ENCODE measurements at regions not wholly inside any gene's neighbourhood (a gene's known extent, or its start where the extent isn't known, plus 50 kb on each side); places are given as distances from the start of the nearest gene placed in this dataset.
"Not testable (repeated sequence)": the region's sequence is repeated elsewhere in the genome, so short reads cannot be mapped to it uniquely, and the experiment has no call there.

GRCh38 chr6:56734335-56734734, 91.6 kb upstream of the DST start:
- peaks cover 9% of the 10 kb centered on the region; the same call in 1 of the 2 replicates for H3K36me3 ChIP-seq (ENCODE audit: insufficient read depth, low read depth, low read length)
- H3K4me1 ChIP-seq (ENCODE audit: insufficient read depth, low read length) = no peaks in the 10 kb centered on the region
- no peak overlapping the region for H3K9ac ChIP-seq (ENCODE audit: low read depth, low read length)
- H3K27me3 ChIP-seq (ENCODE audit: insufficient read depth, low read length) = no peaks in the 10 kb centered on the region
- H3K4me3 ChIP-seq (ENCODE audit: low read length) = no peak overlapping the region
- H3K9me3 ChIP-seq (ENCODE audit: insufficient read depth, low read depth, low read length) = no peaks in the 10 kb centered on the region
- no peak overlapping the region for H3K27ac ChIP-seq (ENCODE audit: low read length)

GRCh38 chr6:56733211-56733697, 90.6 kb upstream of the DST start:
- peaks cover 9% of the 10 kb centered on the region; the same call in 1 of the 2 replicates for H3K36me3 ChIP-seq (ENCODE audit: insufficient read depth, low read depth, low read length)
- no peaks in the 10 kb centered on the region for H3K27me3 ChIP-seq (ENCODE audit: insufficient read depth, low read length)
- no peaks in the 10 kb centered on the region for H3K4me1 ChIP-seq (ENCODE audit: insufficient read depth, low read length)
- no peaks in the 10 kb centered on the region for H3K9me3 ChIP-seq (ENCODE audit: insufficient read depth, low read depth, low read length)
- no peak overlapping the region for H3K9ac ChIP-seq (ENCODE audit: low read depth, low read length)
- no peak overlapping the region for H3K4me3 ChIP-seq (ENCODE audit: low read length)
- peak overlapping the region; percentile 5 for H3K27ac ChIP-seq (ENCODE audit: low read length)

GRCh38 chr6:56732517-56732916, 89.8 kb upstream of the DST start:
- H3K27ac ChIP-seq (ENCODE audit: low read length) = peak overlapping the region; percentile 5
- H3K4me1 ChIP-seq (ENCODE audit: insufficient read depth, low read length) = peaks cover 5% of the 10 kb centered on the region; the same call in 1 of the 2 replicates
- no peak overlapping the region for H3K4me3 ChIP-seq (ENCODE audit: low read length)
- no peaks in the 10 kb centered on the region for H3K9me3 ChIP-seq (ENCODE audit: insufficient read depth, low read depth, low read length)
- H3K36me3 ChIP-seq (ENCODE audit: insufficient read depth, low read depth, low read length) = peaks cover 9% of the 10 kb centered on the region; the same call in 1 of the 2 replicates
- no peaks in the 10 kb centered on the region for H3K27me3 ChIP-seq (ENCODE audit: insufficient read depth, low read length)
- H3K9ac ChIP-seq (ENCODE audit: low read depth, low read length) = no peak overlapping the region

- Histone ChIP-seq H3K9ac (ENCODE audit: low read depth, low read length) (no peak overlapping the region), H3K36me3 (ENCODE audit: insufficient read depth, low read depth, low read length) (peaks cover 9% of the 10 kb centered on the region; the same call in 1 of the 2 replicates), H3K27ac (ENCODE audit: low read length) (no peak overlapping the region), H3K4me3 (ENCODE audit: low read length) (no peak overlapping the region), H3K4me1 (ENCODE audit: insufficient read depth, low read length) (peaks cover 21% of the 10 kb centered on the region), H3K9me3 (ENCODE audit: insufficient read depth, low read depth, low read length) (no peaks in the 10 kb centered on the region), H3K27me3 (ENCODE audit: insufficient read depth, low read length) (no peaks in the 10 kb centered on the region)
Measured at GRCh38 chr6:56730663-56731529, 88.2 kb upstream of the DST start.

GRCh38 chr6:56729719-56730118, 87.0 kb upstream of the DST start:
- peaks cover 9% of the 10 kb centered on the region; the same call in 1 of the 2 replicates for H3K36me3 ChIP-seq (ENCODE audit: insufficient read depth, low read depth, low read length)
- H3K27me3 ChIP-seq (ENCODE audit: insufficient read depth, low read length) = no peaks in the 10 kb centered on the region
- H3K27ac ChIP-seq (ENCODE audit: low read length) = no peak overlapping the region
- H3K9ac ChIP-seq (ENCODE audit: low read depth, low read length) = no peak overlapping the region
- no peaks in the 10 kb centered on the region for H3K9me3 ChIP-seq (ENCODE audit: insufficient read depth, low read depth, low read length)
- H3K4me1 ChIP-seq (ENCODE audit: insufficient read depth, low read length) = peaks cover 33% of the 10 kb centered on the region
- no peak overlapping the region for H3K4me3 ChIP-seq (ENCODE audit: low read length)

- H3K4me3 ChIP-seq (ENCODE audit: low read length); H3K36me3 ChIP-seq (ENCODE audit: insufficient read depth, low read depth, low read length); H3K27me3 ChIP-seq (ENCODE audit: insufficient read depth, low read length); H3K9ac ChIP-seq (ENCODE audit: low read depth, low read length); H3K27ac ChIP-seq (ENCODE audit: low read length); H3K9me3 ChIP-seq (ENCODE audit: insufficient read depth, low read depth, low read length): not testable (repeated sequence)
- H3K4me1 ChIP-seq (ENCODE audit: insufficient read depth, low read length) = peaks cover 37% of the 10 kb centered on the region
Measured at GRCh38 chr6:56729166-56729565, 86.5 kb upstream of the DST start.

GRCh38 chr6:56727097-56727850, 84.6 kb upstream of the DST start:
- no peaks in the 10 kb centered on the region for H3K27me3 ChIP-seq (ENCODE audit: insufficient read depth, low read length)
- H3K9ac ChIP-seq (ENCODE audit: low read depth, low read length) = no peak overlapping the region
- H3K9me3 ChIP-seq (ENCODE audit: insufficient read depth, low read depth, low read length) = no peaks in the 10 kb centered on the region
- H3K4me3 ChIP-seq (ENCODE audit: low read length) = peak overlapping the region; percentile 18; the same call in 1 of the 2 replicates
- H3K27ac ChIP-seq (ENCODE audit: low read length) = peak overlapping the region; percentile 25
- peaks cover 37% of the 10 kb centered on the region for H3K4me1 ChIP-seq (ENCODE audit: insufficient read depth, low read length)
- no peaks in the 10 kb centered on the region; the same call in 1 of the 2 replicates for H3K36me3 ChIP-seq (ENCODE audit: insufficient read depth, low read depth, low read length)

GRCh38 chr6:56725254-56725653, 82.6 kb upstream of the DST start:
- no peak overlapping the region for H3K27ac ChIP-seq (ENCODE audit: low read length)
- H3K4me3 ChIP-seq (ENCODE audit: low read length) = no peak overlapping the region
- no peaks in the 10 kb centered on the region for H3K36me3 ChIP-seq (ENCODE audit: insufficient read depth, low read depth, low read length)
- no peak overlapping the region; the same call in 1 of the 2 replicates for H3K9ac ChIP-seq (ENCODE audit: low read depth, low read length)
- H3K27me3 ChIP-seq (ENCODE audit: insufficient read depth, low read length) = no peaks in the 10 kb centered on the region
- peaks cover 37% of the 10 kb centered on the region for H3K4me1 ChIP-seq (ENCODE audit: insufficient read depth, low read length)
- H3K9me3 ChIP-seq (ENCODE audit: insufficient read depth, low read depth, low read length) = no peaks in the 10 kb centered on the region; the same call in 1 of the 2 replicates

GRCh38 chr6:56724455-56724854, 81.8 kb upstream of the DST start:
- Histone ChIP-seq H3K9ac (ENCODE audit: low read depth, low read length) (no peak overlapping the region), H3K4me3 (ENCODE audit: low read length) (no peak overlapping the region), H3K9me3 (ENCODE audit: insufficient read depth, low read depth, low read length) (no peaks in the 10 kb centered on the region; the same call in 1 of the 2 replicates), H3K36me3 (ENCODE audit: insufficient read depth, low read depth, low read length) (no peaks in the 10 kb centered on the region), H3K27me3 (ENCODE audit: insufficient read depth, low read length) (no peaks in the 10 kb centered on the region), H3K27ac (ENCODE audit: low read length) (no peak overlapping the region), H3K4me1 (ENCODE audit: insufficient read depth, low read length) (peaks cover 37% of the 10 kb centered on the region)

GRCh38 chr6:56720882-56721281, 78.2 kb upstream of the DST start:
- Histone ChIP-seq H3K9ac (ENCODE audit: low read depth, low read length) (no peak overlapping the region), H3K9me3 (ENCODE audit: insufficient read depth, low read depth, low read length) (no peaks in the 10 kb centered on the region; the same call in none of the 2 replicates), H3K27ac (ENCODE audit: low read length) (no peak overlapping the region), H3K27me3 (ENCODE audit: insufficient read depth, low read length) (no peaks in the 10 kb centered on the region), H3K4me1 (ENCODE audit: insufficient read depth, low read length) (peaks cover 31% of the 10 kb centered on the region), H3K4me3 (ENCODE audit: low read length) (no peak overlapping the region), H3K36me3 (ENCODE audit: insufficient read depth, low read depth, low read length) (peaks cover 3% of the 10 kb centered on the region; the same call in 1 of the 2 replicates)

- H3K9ac ChIP-seq (ENCODE audit: low read depth, low read length); H3K27ac ChIP-seq (ENCODE audit: low read length); H3K27me3 ChIP-seq (ENCODE audit: insufficient read depth, low read length); H3K9me3 ChIP-seq (ENCODE audit: insufficient read depth, low read depth, low read length); H3K36me3 ChIP-seq (ENCODE audit: insufficient read depth, low read depth, low read length); H3K4me3 ChIP-seq (ENCODE audit: low read length): not testable (repeated sequence)
- peaks cover 31% of the 10 kb centered on the region for H3K4me1 ChIP-seq (ENCODE audit: insufficient read depth, low read length)
Measured at GRCh38 chr6:56720202-56720601, 77.5 kb upstream of the DST start.

All from iPS-20b (cell line).